OCI-LY3 (cell line): ENCODE measurements at regions not wholly inside any gene's neighbourhood (a gene's known extent, or its start where the extent isn't known, plus 50 kb on each side); places are given as distances from the start of the nearest gene placed in this dataset.
A peak's percentile ranks its signal among the peaks of the same experiment; 100 is the strongest.

Experiments used
- H2AFZ ChIP-seq: fragments of 200-600, 300-600 bp; shearing (Covaris generic); 2 replicates; pipeline ENCODE4 v1.6.0; 2014; ENCODE audit warnings: antibody characterized with exemption, low read depth, low read length
- H3K27ac ChIP-seq: fragments of 200-600, 300-600 bp; sonication (generic); 2 replicates; pipeline ENCODE4 v1.5.1; 2014; ENCODE audit warnings: mild to moderate bottlenecking, low read length, moderate library complexity, mixed read lengths
- H3K27me3 ChIP-seq: fragments of 200-600, 300-600 bp; sonication (generic); 2 replicates; pipeline ENCODE4 v1.6.1; 2014; ENCODE audit warnings: low read depth, low read length, mixed read lengths
- H3K36me3 ChIP-seq: fragments of 200-600, 300-600 bp; sonication (generic); replicated peaks from 2 replicates; pipeline ENCODE3; 2014; ENCODE audit warnings: low read depth, low read length, mixed read lengths
- H3K4me1 ChIP-seq: fragments of 300-600, 200-600 bp; sonication (generic); 2 replicates; pipeline ENCODE4 v1.6.1; 2014; ENCODE audit warnings: low read length, mixed read lengths
- H3K4me2 ChIP-seq: fragments of 200-600, 300-600 bp; sonication (generic); 2 replicates; pipeline ENCODE4 v1.6.1; 2014; ENCODE audit warnings: low read length, mixed read lengths
- H3K4me3 ChIP-seq: fragments of 300-600, 200-600 bp; sonication (generic); 2 replicates; pipeline ENCODE4 v1.5.1; 2014; ENCODE audit warnings: antibody characterized with exemption, mild to moderate bottlenecking, low read length, moderate library complexity
- H3K79me2 ChIP-seq: fragments of 300-600, 200-600 bp; shearing (Covaris generic); 2 replicates; pipeline ENCODE4 v1.6.1; 2014; ENCODE audit warnings: mild to moderate bottlenecking, low read length, mixed read lengths
- H3K9ac ChIP-seq: fragments of 300-600, 200-600 bp; shearing (Covaris generic); 2 replicates; pipeline ENCODE4 v1.6.0; 2014; ENCODE audit warnings: mild to moderate bottlenecking, low read length, moderate library complexity
- H3K9me3 ChIP-seq: fragments of 200-600, 300-600 bp; shearing (Covaris generic); 2 replicates; pipeline ENCODE4 v1.6.1; 2014; ENCODE audit warnings: low read length, mixed read lengths; ENCODE audit not compliant: insufficient read depth
- H4K20me1 ChIP-seq: fragments of 200-600, 300-600 bp; sonication (generic); 2 replicates; pipeline ENCODE4 v1.6.1; 2016; ENCODE audit warnings: low read length, mixed read lengths; ENCODE audit not compliant: insufficient read depth
- EZH2phosphoT487 ChIP-seq: fragments of 200-600 bp; shearing (Covaris generic); IDR thresholded peaks from 2 replicates; pipeline ENCODE4 v1.6.1; 2018; ENCODE audit warnings: antibody characterized with exemption, mixed run types, low read depth
- TF ChIP-seq, protein P1 (sequence below): fragments of 200-600, 300-600 bp; sonication (generic); IDR thresholded peaks from 2 replicates; pipeline ENCODE4 v1.5.1; 2014; ENCODE audit warnings: antibody characterized with exemption, low read length, low read depth

DNA sequence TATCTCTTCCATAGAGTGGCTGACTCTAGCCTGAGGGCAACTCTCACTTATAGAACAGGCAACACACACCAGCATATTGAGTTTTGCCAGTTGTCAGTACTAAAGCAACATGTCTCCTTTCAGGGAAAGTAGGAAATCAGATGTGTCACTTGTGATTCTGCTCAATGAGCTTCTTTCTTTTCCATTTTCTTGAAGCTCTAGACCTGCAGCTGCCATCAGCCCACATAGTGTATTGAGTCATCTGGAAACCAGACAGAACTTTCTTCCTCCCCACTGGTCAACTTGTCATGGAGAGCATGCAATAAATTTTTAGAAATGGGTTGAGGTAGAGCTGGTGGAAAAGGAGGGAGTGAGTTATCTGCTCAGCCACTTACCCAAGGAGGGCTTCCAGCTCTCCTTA, 209.0 kb upstream of the PLEKHG7 start:
- H2AFZ ChIP-seq = no peak overlapping the region
- peak overlapping the region; percentile 27; the same call in 1 of the 2 replicates for H3K9ac ChIP-seq
- peaks cover 20% of the 10 kb centered on the region for H3K36me3 ChIP-seq
- H3K4me2 ChIP-seq = peak overlapping the region; percentile 75
- H3K4me3 ChIP-seq = peak overlapping the region; percentile 2; the same call in 1 of the 2 replicates
- TF ChIP-seq EZH2phosphoT487 = no peak
- TF ChIP-seq, protein P1, sequence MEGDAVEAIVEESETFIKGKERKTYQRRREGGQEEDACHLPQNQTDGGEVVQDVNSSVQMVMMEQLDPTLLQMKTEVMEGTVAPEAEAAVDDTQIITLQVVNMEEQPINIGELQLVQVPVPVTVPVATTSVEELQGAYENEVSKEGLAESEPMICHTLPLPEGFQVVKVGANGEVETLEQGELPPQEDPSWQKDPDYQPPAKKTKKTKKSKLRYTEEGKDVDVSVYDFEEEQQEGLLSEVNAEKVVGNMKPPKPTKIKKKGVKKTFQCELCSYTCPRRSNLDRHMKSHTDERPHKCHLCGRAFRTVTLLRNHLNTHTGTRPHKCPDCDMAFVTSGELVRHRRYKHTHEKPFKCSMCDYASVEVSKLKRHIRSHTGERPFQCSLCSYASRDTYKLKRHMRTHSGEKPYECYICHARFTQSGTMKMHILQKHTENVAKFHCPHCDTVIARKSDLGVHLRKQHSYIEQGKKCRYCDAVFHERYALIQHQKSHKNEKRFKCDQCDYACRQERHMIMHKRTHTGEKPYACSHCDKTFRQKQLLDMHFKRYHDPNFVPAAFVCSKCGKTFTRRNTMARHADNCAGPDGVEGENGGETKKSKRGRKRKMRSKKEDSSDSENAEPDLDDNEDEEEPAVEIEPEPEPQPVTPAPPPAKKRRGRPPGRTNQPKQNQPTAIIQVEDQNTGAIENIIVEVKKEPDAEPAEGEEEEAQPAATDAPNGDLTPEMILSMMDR = no peak
- peak overlapping the region; percentile 77 for H3K27ac ChIP-seq
- peaks cover 75% of the 10 kb centered on the region for H3K4me1 ChIP-seq
- H3K9me3 ChIP-seq = peaks cover 15% of the 10 kb centered on the region
- H3K27me3 ChIP-seq = no peaks in the 10 kb centered on the region
- no peaks in the 10 kb centered on the region for H4K20me1 ChIP-seq
- no peaks in the 10 kb centered on the region for H3K79me2 ChIP-seq

DNA sequence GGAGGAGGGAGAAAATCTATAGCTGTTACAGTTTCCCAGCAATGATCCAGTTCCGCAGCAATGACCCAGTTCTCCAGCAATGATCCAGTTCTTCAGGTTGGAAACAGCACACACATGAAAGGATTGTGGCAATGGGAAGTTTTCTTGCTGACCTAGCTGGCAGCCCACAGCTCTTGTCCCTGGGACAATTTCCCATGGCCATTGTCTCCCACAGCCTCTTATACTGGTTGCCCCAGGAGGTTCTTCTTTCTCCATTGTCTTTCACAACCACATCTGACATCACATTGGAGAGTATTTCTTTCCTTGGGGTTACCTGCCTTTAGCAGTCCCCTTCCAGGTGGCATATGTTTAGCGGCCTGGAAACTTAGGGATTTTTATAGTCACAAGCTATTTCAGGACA, 209.8 kb upstream of the PLEKHG7 start:
- H2AFZ ChIP-seq = no peak overlapping the region
- H3K4me2 ChIP-seq = no peak overlapping the region
- H3K79me2 ChIP-seq = no peaks in the 10 kb centered on the region
- peaks cover 15% of the 10 kb centered on the region for H3K9me3 ChIP-seq
- TF ChIP-seq, protein P1 = no peak
- TF ChIP-seq EZH2phosphoT487 = no peak
- no peak overlapping the region for H3K9ac ChIP-seq
- H3K36me3 ChIP-seq = peaks cover 20% of the 10 kb centered on the region
- peaks cover 81% of the 10 kb centered on the region for H3K4me1 ChIP-seq
- H3K27ac ChIP-seq = peak overlapping the region; percentile 77
- H3K4me3 ChIP-seq = no peak overlapping the region
- H4K20me1 ChIP-seq = no peaks in the 10 kb centered on the region
- no peaks in the 10 kb centered on the region for H3K27me3 ChIP-seq

DNA sequence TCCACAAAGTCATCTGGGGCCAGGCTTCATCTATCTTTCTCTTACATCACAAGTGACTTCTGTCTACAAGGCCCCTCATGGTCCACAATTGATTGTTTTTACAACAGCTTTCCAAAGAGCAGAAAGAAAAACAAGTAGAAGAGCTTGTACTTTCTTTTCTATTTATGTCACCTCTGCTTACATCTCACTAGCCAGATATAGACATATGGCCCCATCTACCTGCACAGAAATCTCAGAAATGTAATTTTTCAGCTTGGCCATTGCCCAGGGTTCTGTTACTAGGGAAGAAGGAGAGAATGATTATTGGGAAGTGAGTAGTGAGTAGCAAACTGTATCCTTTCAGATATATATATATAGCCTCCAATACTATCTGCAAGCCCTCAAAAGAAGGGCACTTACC, 210.5 kb upstream of the PLEKHG7 start:
- Histone ChIP-seq H3K9ac (no peak overlapping the region), H3K27me3 (no peaks in the 10 kb centered on the region), H3K4me2 (no peak overlapping the region), H3K79me2 (no peaks in the 10 kb centered on the region), H3K4me1 (peaks cover 79% of the 10 kb centered on the region), H3K4me3 (no peak overlapping the region), H3K9me3 (peaks cover 15% of the 10 kb centered on the region), H2AFZ (no peak overlapping the region), H3K36me3 (peaks cover 20% of the 10 kb centered on the region), H3K27ac (no peak overlapping the region), H4K20me1 (no peaks in the 10 kb centered on the region)
- TF ChIP-seq, protein P1 = no peak
- no peak for TF ChIP-seq EZH2phosphoT487

DNA sequence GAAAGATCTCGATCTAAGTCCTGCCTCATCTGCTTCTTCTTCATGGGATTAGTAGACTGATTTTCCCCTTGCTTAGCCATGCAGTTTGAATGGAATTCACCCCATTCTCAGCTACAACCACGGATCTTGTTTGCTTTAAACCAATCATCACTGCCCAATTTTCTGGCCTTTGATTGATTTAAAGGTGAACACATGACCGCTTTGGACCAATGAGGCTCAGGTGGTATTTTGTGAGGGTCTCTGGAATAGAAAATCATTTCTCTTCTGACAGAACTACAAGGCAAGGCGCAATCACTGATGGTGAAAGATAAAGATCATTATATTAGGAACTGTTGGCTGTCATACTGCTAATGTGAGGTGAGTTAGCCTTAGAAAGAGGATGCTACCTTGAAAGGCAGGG, 213.0 kb upstream of the PLEKHG7 start:
- H4K20me1 ChIP-seq = no peaks in the 10 kb centered on the region
- peaks cover 79% of the 10 kb centered on the region for H3K4me1 ChIP-seq
- TF ChIP-seq EZH2phosphoT487 = no peak
- TF ChIP-seq, protein P1 = no peak
- H3K4me3 ChIP-seq = no peak overlapping the region
- H3K36me3 ChIP-seq = peaks cover 20% of the 10 kb centered on the region
- H3K9ac ChIP-seq = no peak overlapping the region
- no peaks in the 10 kb centered on the region for H3K79me2 ChIP-seq
- H2AFZ ChIP-seq = no peak overlapping the region
- H3K4me2 ChIP-seq = peak overlapping the region; percentile 72; the same call in 1 of the 2 replicates
- H3K27ac ChIP-seq = peak overlapping the region; percentile 81; the same call in 1 of the 2 replicates
- no peaks in the 10 kb centered on the region for H3K27me3 ChIP-seq
- H3K9me3 ChIP-seq = peaks cover 15% of the 10 kb centered on the region
